Ishikawa (cell line): ENCODE measurements at regions not wholly inside any gene's neighbourhood (a gene's known extent, or its start where the extent isn't known, plus 50 kb on each side); places are given as distances from the start of the nearest gene placed in this dataset.

ENCODE experiments used
- EGR1 ChIP-seq: IDR thresholded peaks from 2 replicates; pipeline ENCODE4 v1.6.1; 2012
- EP300 ChIP-seq: IDR thresholded peaks from 2 replicates; pipeline ENCODE4 v1.6.1; 2012; ENCODE audit warnings: borderline replicate concordance
- NFIC ChIP-seq: IDR thresholded peaks from 2 replicates; pipeline ENCODE4 v1.6.1; 2012
- RAD21 ChIP-seq: IDR thresholded peaks from 2 replicates; pipeline ENCODE4 v1.6.1; 2012; ENCODE audit warnings: low read depth
- REST ChIP-seq: IDR thresholded peaks from 2 replicates; pipeline ENCODE4 v1.6.1; 2012; ENCODE audit warnings: low read depth, mild to moderate bottlenecking
- TAF1 ChIP-seq: IDR thresholded peaks from 2 replicates; pipeline ENCODE4 v1.6.1; 2012; ENCODE audit warnings: low read depth, mild to moderate bottlenecking
- TCF12 ChIP-seq: IDR thresholded peaks from 2 replicates; pipeline ENCODE4 v1.6.1; 2012; ENCODE audit warnings: low read depth
- TEAD4 ChIP-seq: IDR thresholded peaks from 2 replicates; pipeline ENCODE4 v1.6.1; 2012
- USF1 ChIP-seq: IDR thresholded peaks from 2 replicates; pipeline ENCODE4 v1.6.1; 2012
- YY1 ChIP-seq: IDR thresholded peaks from 2 replicates; pipeline ENCODE4 v1.6.1; 2012; ENCODE audit warnings: low read depth

DNA sequence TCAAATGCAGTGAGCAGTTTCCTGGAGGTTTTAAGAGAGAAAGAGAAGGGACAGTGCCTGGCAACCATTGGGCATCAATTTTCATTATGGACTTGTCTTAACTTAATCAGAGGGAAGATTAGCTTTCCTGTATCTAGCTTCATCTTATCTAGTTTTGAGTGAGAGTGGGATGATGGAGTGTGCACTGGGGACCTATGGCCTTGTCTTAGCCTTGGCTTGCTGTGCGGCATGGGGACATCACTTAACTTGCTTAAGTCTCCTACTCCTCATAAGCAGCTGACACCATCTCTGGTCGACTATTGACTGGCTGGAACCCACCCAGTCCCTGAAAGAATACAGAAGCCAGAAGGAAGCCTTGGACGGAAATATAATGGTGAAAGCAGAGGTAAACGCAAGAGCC, 344.0 kb downstream of the SOX11 start:
- TF ChIP-seq EGR1 = no peak
- no peak for TF ChIP-seq YY1
- no peak for TF ChIP-seq REST
- TF ChIP-seq EP300 = no peak
- TF ChIP-seq TEAD4 = no peak
- TF ChIP-seq NFIC = no peak
- no peak for TF ChIP-seq TCF12
- TF ChIP-seq RAD21 = no peak
- TF ChIP-seq USF1 = no peak
- no peak for TF ChIP-seq TAF1
